HG02623 (cell line): ENCODE measurements at regions not wholly inside any gene's neighbourhood (a gene's known extent, or its start where the extent isn't known, plus 50 kb on each side); places are given as distances from the start of the nearest gene placed in this dataset.

Experiments used
- ATAC-seq: cut with Tn5 transposase; IDR thresholded peaks from one replicate; pipeline ENCODE4 v1.9.1; 2021; ENCODE audit warnings: moderate library complexity; ENCODE audit not compliant: unreplicated experiment

- ATAC-seq, result no peak
Observed at GRCh38 chr9:79357616-79358015, 214.1 kb upstream of the TLE4 start.

- ATAC-seq, result no peak
Observed at GRCh38 chr9:79360387-79361347, 211.1 kb upstream of the TLE4 start.

GRCh38 chr9:79362100-79363081, 209.4 kb upstream of the TLE4 start:
- ATAC-seq, result no peak

- ATAC-seq, result no peak
Observed at GRCh38 chr9:79369676-79370075, 202.1 kb upstream of the TLE4 start.

- ATAC-seq, result no peak
Observed at GRCh38 chr9:79371301-79371700, 200.5 kb upstream of the TLE4 start.

GRCh38 chr9:79371948-79372555, 199.7 kb upstream of the TLE4 start:
- no peak for ATAC-seq

- no peak for ATAC-seq
Observed at GRCh38 chr9:79377339-79377855, 194.4 kb upstream of the TLE4 start.

- no peak for ATAC-seq
Observed at GRCh38 chr9:79378107-79378506, 193.7 kb upstream of the TLE4 start.

- ATAC-seq, result no peak
Observed at GRCh38 chr9:79382044-79382443, 189.7 kb upstream of the TLE4 start.

GRCh38 chr9:79382458-79382857, 189.3 kb upstream of the TLE4 start:
- no peak for ATAC-seq

GRCh38 chr9:79383096-79383495, 188.7 kb upstream of the TLE4 start:
- no peak for ATAC-seq

- no peak for ATAC-seq
Observed at GRCh38 chr9:79384091-79384490, 187.7 kb upstream of the TLE4 start.

GRCh38 chr9:79384501-79384900, 187.3 kb upstream of the TLE4 start:
- no peak for ATAC-seq

GRCh38 chr9:79387101-79387835, 184.5 kb upstream of the TLE4 start:
- no peak for ATAC-seq

GRCh38 chr9:79390077-79390698, 181.6 kb upstream of the TLE4 start:
- no peak for ATAC-seq

- ATAC-seq, result no peak
Observed at GRCh38 chr9:79390781-79391770, 180.7 kb upstream of the TLE4 start.

GRCh38 chr9:79395228-79395627, 176.5 kb upstream of the TLE4 start:
- no peak for ATAC-seq

- ATAC-seq, result no peak
Observed at GRCh38 chr9:79395755-79396154, 176.0 kb upstream of the TLE4 start.

- ATAC-seq, result no peak
Observed at GRCh38 chr9:79396168-79396567, 175.6 kb upstream of the TLE4 start.
